PFSK-1 (cell line): ENCODE measurements at regions not wholly inside any gene's neighbourhood (a gene's known extent, or its start where the extent isn't known, plus 50 kb on each side); places are given as distances from the start of the nearest gene placed in this dataset.

Experiments
- FOXP2 ChIP-seq: optimal IDR thresholded peaks from 2 replicates; pipeline ENCODE3; 2011; ENCODE audit warnings: borderline replicate concordance, control low read depth, inconsistent platforms; ENCODE audit not compliant: insufficient read depth; ENCODE audit errors: extremely low read length, extremely low read depth
- POLR2AphosphoS5 ChIP-seq: IDR thresholded peaks from 2 replicates; pipeline ENCODE4 v1.6.1; 2012; ENCODE audit warnings: low read depth, mild to moderate bottlenecking, control low read depth, low read length, moderate library complexity
- REST ChIP-seq, 2 experiments: IDR thresholded peaks; 2 replicates each; pipeline versions ENCODE4 v1.6.1 to v1.8.0; 2011 to 2012; ENCODE audit warnings: low read depth in 2 of 2, low read length in 2 of 2, control low read depth in 1 of 2, inconsistent platforms in 1 of 2, mild to moderate bottlenecking in 1 of 2, moderate library complexity in 1 of 2; ENCODE audit not compliant: insufficient read depth in 1 of 2
- SIN3A ChIP-seq: IDR thresholded peaks from 2 replicates; pipeline ENCODE4 v1.6.1; 2012; ENCODE audit warnings: mild to moderate bottlenecking, low read length, moderate library complexity, borderline replicate concordance; ENCODE audit not compliant: insufficient read depth
- TAF1 ChIP-seq: IDR thresholded peaks from 2 replicates; pipeline ENCODE4 v1.6.1; 2012; ENCODE audit warnings: low read length, control low read depth, borderline replicate concordance; ENCODE audit not compliant: insufficient read depth

DNA sequence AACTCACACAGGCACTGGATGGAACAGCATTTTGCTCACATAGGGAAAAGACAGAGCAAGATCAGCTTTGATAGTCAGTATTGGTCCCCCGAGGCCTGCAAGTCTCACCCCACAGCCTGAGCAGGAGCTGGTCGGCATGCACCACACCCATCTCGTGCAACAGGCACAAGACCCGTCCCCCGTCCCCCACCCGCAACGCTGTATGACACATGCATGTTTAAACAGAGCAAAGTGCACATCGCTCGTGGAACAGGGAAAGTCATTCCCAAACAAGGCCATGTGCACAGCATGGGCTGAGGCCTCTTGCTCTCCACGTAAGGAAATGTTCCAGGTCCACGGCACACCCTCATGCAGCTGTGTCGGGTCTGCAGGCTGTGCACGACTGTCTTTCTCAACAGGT lies 527.2 kb downstream of the ACTR3B start:
- no peak for TF ChIP-seq SIN3A
- no peak for TF ChIP-seq TAF1
- TF ChIP-seq FOXP2: no peak
- TF ChIP-seq POLR2AphosphoS5: no peak
- TF ChIP-seq REST (IDR thresholded peaks at IDR 0.05; ENCODE audit: insufficient read depth in 1 of 2, low read depth in 2 of 2, low read length in 2 of 2): no peak

DNA sequence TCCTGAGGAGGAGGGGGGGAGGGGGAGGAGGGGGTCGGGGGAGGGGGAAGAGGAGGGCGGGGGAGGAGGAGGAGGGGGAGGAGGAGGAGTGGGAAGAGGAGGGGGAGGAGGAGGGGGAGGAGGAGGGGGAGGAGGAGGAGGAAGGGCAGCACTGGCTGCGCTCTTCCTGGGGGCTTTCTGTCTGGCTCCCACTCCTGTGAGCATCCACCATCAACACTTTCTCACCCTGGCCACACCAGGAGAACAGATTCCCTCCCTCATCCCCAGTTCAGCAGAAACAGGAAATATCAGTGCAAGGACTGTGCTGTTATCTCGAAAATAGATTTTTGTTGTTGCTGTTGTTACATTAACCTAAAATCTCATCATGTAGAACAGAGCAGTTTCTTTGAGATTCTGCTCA lies 530.5 kb downstream of the ACTR3B start:
- TF ChIP-seq FOXP2 (no peak), REST (IDR thresholded peaks at IDR 0.05; ENCODE audit: insufficient read depth in 1 of 2, low read depth in 2 of 2, low read length in 2 of 2) (no peak), POLR2AphosphoS5 (no peak), SIN3A (no peak), TAF1 (no peak)

DNA sequence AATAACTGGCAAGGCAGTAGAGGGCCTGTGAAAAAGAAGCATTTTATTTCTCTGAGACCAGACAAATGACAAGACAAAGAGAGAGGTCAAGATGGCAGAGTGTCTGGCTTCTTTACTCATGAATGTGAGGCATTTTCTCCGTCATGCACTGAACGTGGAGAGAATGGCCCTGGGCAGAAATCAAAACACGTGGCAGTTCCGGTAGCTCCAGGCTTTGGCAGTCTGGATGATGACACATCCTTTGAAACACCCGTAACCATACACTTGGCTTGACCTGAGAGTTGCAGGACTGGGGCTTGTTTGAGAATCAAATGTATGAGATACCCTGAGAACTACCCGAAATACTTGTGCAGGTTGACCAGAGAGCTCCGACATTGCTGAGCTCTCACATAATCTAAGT lies 537.6 kb downstream of the ACTR3B start:
- TF ChIP-seq SIN3A: no peak
- no peak for TF ChIP-seq REST (IDR thresholded peaks at IDR 0.05; ENCODE audit: insufficient read depth in 1 of 2, low read depth in 2 of 2, low read length in 2 of 2)
- TF ChIP-seq POLR2AphosphoS5: no peak
- no peak for TF ChIP-seq TAF1
- no peak for TF ChIP-seq FOXP2

DNA sequence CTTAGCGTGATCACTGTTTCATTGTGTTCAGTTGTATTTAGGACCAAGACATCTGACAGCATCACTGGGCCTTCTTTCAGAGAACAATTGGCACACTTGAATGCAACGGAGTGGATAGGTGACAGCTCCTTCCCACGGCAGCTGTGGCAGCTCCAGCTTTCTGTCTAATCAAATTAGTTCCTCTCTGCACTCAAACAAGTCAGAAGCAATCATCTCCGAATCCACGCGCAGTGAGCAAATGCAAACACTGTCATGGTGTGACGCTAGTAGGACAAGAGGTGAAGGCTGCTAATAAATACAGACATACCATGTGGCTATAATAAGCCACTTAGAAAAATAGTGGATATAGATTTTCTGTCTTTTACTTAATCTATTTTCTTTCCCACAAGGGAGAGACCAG lies 542.4 kb downstream of the ACTR3B start:
- no peak for TF ChIP-seq FOXP2
- no peak for TF ChIP-seq REST (IDR thresholded peaks at IDR 0.05; ENCODE audit: insufficient read depth in 1 of 2, low read depth in 2 of 2, low read length in 2 of 2)
- no peak for TF ChIP-seq TAF1
- TF ChIP-seq SIN3A: no peak
- no peak for TF ChIP-seq POLR2AphosphoS5

- TF ChIP-seq TAF1 (no peak), REST (IDR thresholded peaks at IDR 0.05; ENCODE audit: insufficient read depth in 1 of 2, low read depth in 2 of 2, low read length in 2 of 2) (no peak), FOXP2 (no peak), POLR2AphosphoS5 (no peak), SIN3A (no peak)
Observed at GRCh38 chr7:153320005-153320404, 560.5 kb downstream of the ACTR3B start.
